Esophagus squamous epithelium (tissue), 4 donors: ENCODE measurements at regions not wholly inside any gene's neighbourhood (a gene's known extent, or its start where the extent isn't known, plus 50 kb on each side); places are given as distances from the start of the nearest gene placed in this dataset.

Experiments
- POLR2A ChIP-seq, 4 donors: fragments of 450-650 bp; IDR thresholded peaks; one replicate each; pipeline ENCODE4 v1.6.1; 2017; ENCODE audit warnings: antibody characterized with exemption in 4 of 4, mild to moderate bottlenecking in 4 of 4, moderate library complexity in 3 of 4
- TF ChIP-seq, protein P1 (sequence below), 6 experiments: fragments of 450-650 bp in 4 of 6; fragments of 200-600 bp in 2 of 6; sonication (generic) in 2 of 6; IDR thresholded peaks; one replicate each; pipeline ENCODE4 v1.5.1; 2016 to 2019; ENCODE audit warnings: antibody characterized with exemption in 6 of 6, mild to moderate bottlenecking in 4 of 6, moderate library complexity in 4 of 6

DNA sequence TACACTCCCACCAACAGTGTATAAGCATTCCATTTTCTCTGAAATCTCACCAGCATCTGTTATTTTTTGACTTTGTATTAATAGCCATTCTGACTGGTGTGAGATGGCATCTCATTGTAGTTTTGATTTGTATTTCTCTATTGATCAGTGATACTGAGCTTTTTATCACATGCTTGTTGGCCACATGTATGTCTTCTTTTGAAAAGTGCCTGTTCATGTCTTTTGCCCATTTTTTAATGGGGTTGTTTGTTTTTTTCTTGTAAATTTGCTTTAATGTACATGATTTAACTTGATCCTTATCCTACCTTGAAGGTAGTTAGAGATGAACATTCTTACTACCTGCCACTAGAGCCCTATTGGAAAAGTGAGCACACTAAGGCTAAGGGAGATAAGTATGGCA is 151.2 kb upstream of the KIF2A start:
- TF ChIP-seq, protein P1, sequence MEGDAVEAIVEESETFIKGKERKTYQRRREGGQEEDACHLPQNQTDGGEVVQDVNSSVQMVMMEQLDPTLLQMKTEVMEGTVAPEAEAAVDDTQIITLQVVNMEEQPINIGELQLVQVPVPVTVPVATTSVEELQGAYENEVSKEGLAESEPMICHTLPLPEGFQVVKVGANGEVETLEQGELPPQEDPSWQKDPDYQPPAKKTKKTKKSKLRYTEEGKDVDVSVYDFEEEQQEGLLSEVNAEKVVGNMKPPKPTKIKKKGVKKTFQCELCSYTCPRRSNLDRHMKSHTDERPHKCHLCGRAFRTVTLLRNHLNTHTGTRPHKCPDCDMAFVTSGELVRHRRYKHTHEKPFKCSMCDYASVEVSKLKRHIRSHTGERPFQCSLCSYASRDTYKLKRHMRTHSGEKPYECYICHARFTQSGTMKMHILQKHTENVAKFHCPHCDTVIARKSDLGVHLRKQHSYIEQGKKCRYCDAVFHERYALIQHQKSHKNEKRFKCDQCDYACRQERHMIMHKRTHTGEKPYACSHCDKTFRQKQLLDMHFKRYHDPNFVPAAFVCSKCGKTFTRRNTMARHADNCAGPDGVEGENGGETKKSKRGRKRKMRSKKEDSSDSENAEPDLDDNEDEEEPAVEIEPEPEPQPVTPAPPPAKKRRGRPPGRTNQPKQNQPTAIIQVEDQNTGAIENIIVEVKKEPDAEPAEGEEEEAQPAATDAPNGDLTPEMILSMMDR (IDR thresholded peaks at IDR 0.05) = no peak
- no peak for TF ChIP-seq POLR2A (IDR thresholded peaks at IDR 0.05)
